COR-L47 (cell line): ENCODE measurements at regions not wholly inside any gene's neighbourhood (a gene's known extent, or its start where the extent isn't known, plus 50 kb on each side); places are given as distances from the start of the nearest gene placed in this dataset.

Source experiments
- DNase-seq: peaks from one replicate; lab custom pipeline; 2025; lab: John Stamatoyannopoulos, UW

DNA sequence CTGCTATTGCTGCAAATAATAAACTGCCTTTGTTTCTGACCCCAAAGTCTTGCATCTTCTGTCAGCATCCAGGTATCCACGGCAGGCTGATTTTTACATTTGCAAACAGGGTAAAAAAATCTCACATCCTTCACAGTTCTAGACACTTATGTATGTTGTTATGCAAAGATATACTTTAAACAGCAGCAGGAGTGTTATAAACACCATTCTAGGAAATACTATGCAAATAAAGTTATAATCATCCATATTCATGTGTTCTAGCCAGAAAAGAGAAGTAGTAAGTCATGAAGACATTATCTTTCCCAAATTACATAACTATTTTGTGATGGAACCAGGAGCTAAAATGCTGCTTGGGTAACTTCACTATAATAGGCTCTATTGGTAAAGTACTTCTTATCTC lies 534.2 kb downstream of the LTN1 start:
- no peak for DNase-seq

DNA sequence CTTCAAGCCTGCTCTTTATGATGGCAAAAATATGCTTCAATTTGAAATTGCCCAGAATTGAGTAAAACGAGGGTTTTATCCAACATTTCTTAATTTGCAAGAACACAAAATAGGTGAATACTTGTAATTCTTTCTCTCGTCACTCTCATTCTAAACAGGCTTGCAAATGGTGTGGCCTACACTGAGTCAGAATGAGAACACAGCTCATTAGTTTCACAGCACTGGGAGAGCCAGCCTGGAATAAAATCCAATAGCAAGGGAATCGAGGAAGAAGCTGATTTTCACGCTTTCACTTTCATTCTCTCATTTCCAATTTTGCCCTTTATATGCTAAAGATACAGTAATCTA lies 537.5 kb downstream of the LTN1 start:
- DNase-seq, result no peak

DNA sequence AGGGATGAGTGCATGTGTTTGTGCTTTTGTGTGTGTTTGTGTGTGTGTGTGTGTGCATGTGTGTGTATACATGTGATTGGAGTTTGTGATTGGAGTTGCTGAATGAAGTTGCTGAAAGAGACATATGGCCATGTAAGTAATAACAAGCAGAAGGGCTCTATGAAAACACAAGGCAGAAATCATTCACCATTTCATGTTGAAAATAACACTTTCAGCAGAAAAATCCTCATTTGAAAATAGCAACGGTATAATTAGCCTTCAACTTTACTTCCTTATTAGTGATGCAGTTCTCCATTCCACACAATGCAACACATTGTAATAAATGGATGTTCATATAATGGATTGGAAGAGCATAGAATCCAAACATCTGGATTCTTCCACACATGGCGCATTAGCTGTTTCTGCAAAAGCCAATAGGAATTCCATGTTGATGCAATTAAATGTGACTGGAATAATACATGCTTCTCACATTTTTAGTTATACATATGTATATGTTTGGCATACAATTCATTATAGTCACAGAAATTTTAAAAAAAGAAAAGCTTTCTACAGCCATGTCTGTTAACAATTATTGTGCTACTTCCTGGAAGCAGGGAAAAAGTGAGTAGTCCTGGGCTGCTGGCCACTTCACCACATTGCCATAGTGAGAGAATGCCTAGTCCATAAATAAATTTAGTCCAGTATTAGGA lies 538.0 kb downstream of the LTN1 start:
- DNase-seq, result no peak

DNA sequence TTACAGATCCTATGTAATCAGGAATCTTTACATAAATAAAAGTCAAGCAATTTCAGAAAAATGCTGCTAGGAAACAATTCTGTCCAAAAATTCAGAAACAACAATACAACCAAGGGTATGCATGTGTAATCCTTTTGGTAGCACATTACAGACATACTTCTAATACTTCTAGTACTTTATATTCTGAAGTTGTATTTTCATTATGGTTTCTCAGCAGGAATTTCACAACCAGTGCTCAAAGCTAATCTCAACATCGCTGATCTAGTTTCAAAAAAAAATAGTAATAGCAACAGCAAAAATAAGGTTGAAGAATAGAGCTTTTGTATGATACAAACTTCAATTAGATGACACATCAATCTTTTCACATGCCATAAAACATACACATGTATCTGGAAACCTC lies 545.2 kb downstream of the LTN1 start:
- DNase-seq, result no peak

DNA sequence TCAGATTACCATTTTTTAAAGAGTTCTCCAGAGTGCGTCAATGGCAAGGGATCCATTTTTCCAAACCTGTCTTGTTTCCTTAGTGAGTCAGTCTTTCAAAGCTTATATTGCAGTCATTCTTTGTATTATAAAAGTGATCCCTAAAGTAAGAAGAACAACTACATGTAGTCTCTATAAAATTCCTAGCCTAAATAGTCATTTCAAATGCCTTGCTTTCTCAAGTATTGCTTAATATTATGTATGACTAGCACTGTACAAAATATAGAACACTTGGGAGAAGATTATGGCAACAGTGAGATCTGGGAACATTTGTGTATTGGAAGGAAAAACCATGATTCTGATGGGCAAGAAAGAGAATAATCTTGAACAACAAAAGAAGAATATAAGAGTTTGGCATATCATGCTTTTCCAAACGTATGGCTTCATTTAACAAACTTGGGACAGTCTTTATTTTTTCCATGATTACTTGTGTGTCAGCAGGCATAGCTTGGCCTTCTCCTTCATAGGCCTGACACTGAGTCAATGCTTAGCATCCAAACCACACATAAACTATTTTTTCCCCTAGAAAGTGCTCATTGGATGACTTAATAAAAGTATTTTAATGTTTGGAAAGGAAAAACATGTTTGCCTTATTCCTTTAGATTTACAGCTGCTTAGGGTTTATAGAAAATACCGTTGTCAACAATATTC lies 547.4 kb downstream of the LTN1 start:
- no peak for DNase-seq

DNA sequence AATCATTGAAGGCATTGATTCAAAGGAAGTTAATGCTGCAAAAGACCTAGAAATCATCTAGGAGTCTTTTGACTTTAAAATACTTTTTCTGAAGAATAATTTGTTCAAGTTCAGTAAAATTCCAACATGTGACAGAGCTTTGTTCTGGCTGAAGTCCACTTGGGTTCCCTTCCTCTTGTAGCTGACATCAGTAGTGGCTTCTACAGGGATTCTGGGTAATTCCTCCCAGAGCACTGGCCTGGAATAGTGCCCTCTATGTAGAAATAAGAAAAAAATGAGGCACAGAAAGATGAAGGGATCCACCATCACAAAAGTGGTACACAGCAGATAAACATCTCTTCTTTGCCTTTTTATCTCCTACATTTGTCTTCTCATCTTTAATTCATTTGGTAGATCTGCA lies 548.1 kb downstream of the LTN1 start:
- no peak for DNase-seq

DNA sequence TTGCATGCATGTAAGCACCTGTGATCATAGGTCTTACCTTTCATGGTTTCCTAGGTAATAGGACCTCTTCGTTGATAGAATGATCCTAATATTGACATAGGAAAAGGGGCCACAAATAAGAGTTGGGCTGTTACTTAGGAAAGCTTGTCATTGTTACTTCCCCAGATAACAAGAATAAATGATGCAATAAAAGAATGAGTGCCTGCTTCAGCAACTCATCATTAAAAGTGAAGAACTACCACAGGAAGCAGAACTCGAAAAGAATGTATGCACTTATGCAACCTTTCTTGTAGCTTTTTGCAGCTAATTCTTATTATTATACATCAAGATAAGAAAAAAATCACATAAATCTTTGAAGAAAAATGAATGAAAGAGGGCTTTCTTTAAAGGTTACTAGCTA lies 548.6 kb downstream of the LTN1 start:
- no peak for DNase-seq

DNA sequence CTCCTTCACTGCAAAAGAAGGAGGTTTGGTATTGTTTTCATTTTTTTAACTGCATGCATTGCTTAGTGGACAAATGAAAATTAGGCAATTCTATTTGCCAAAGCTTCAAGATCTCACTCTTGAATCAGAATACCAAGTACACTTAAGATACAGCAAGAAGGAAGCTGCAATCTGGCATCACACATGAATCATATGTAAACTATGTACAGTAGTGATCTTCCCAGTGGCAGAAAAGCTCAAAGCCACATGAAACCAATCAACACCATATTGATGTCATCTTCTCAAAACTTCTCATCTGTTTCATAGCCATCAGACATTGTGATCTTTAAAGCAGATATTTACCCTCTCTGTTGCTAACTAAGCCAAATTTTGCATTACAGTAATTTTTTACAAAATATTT lies 550.1 kb downstream of the LTN1 start:
- DNase-seq, result no peak

DNA sequence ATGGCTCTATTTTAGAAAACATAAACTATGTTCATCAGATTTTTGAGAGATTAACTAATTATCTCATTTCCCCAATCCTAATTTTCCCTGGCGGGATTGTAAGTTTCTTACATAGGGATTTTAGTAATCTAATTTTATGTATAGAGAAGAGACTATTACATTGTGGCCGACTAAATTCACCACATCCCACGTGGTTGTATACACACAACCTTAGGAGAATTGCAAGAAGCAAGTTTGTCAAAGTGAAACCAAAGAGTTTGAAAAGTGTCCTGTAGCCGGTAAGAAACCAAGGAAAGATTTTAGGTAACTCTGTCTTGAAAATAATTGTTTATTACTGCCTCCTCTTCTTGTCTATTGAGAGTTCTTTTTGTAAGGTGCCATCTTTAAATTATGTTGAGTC lies 550.6 kb downstream of the LTN1 start:
- no peak for DNase-seq

DNA sequence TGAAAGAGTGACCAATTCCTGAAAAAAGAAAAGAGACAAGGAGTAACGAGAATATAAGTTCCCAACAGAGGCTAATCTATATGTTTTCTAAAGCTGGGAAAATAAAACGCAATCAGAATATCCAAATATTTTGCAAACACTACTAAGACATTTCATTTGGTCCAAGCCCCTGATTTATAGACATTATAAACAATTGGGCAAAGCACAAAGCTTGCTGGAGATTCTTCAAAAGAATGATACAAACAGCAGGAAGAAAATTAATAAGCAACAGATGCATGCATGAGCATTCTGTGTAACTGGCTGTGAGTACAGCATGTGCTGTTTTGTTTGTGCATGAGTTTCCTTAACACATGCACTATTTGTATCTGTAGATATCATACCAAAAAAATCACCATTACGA lies 552.9 kb downstream of the LTN1 start:
- no peak for DNase-seq

DNA sequence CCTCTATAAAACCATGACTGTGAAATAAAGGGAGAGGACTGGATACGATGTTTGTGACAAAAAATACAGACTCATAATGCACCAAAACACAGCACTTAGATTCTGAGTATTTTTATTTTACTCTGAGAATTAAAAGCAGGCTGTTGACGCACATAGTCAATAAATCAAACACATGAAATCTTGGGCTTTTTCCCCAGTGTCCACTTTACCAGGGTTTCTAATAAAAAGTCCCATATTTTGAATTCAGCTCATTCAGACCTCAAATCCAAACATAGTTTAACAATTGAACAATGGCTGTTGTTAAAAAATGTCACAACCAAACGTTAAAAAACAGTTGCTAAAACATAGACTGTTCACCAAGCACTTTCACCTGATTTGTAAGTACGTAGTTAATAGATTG lies 553.4 kb downstream of the LTN1 start:
- no peak for DNase-seq

DNA sequence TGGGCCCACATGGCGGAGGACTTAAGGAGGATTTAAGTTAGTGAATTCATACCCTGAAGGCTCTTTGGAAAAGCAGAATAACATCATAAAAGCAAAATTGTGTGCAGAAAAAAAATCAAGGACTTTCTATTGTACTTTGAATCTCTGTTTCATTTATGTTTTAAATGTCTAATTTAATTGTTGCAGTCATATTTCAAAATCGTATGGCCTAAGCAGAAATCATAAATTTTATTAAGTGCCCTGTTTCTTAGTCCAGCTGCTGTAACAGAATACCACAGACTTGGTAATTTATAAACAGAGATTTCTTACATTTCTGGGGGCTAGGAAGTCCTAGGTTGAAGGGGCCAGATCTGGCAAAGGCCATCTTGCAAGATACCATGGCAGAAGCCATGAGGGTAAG lies 555.6 kb downstream of the LTN1 start:
- no peak for DNase-seq

DNA sequence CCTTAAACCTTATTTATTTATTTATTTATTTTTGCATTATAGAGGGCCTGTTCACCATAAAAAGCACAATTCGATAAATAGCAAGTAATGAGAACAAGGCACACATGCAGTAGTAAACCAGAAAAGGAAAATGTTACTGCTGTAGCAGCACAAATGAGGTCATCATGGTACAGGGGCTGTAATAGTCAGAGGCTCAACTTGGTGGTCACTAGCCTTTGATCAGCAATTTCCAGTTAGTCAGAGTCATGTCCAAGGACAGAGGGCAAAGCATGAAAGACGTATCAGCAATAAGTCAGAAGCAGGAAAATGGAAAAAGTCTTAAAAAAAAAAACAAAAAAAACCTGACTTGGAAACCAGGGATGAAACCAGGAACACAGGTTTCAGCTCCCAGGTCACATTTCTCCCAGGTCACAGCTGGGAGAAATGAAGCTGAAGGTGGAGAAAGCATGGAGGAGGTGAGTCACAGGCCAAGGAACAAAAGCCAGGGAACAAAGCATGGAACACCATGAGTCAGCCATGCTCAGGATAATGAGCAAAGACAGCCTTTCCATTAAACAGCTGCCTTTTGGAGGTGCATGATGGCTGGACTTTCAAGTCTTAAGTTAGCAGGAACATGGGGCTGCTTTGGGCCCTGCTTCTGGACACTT lies 556.3 kb downstream of the LTN1 start:
- DNase-seq, result no peak

DNA sequence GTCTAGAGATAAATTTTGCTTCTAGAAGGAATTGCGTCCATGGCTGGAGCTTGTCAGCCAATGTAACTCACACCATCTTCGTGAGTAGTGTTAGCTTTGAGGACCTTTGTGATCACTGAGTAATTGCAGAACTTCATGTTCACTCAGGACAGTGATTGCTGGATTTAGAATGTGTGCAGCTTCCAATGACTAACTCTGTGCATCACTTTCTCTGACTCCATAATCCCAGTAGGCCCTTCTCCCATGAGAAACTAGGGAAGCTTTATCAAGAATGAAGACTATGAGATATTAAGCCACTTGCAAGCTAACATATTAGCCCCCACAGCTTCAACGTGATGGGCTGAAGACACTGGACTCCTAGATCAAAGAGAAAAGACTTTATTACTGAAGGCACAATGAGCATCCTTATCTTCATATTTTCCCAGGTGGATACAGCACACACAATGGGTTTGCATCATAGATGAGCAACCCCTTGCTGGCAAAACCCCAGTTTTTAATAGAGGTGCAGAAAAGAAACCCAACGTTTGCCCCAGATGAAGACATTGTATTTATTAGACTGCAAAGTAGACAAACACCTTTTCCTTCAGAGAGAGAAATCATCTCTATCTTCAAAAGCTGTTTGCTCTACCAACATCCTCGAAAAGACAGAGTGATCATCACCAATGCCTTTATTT lies 561.0 kb downstream of the LTN1 start:
- no peak for DNase-seq

DNA sequence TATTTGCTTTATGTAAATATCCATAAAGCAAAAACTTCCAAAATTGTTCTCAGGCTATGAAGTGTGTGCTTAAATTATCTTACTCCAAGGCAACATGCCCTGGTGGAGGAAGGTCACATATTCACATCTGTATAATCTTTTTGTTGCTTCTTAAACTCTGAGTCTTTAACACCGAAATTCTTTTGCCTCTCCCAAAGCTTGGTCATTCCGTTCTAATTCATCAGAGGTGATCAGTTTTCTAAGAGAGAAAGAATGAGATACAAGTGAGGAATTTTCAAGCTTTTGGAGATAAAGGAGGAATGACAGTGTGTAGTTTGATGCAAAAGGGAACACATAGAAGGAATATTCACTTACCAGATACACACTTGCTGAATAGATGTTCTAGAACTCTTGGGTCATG lies 561.7 kb downstream of the LTN1 start:
- no peak for DNase-seq

DNA sequence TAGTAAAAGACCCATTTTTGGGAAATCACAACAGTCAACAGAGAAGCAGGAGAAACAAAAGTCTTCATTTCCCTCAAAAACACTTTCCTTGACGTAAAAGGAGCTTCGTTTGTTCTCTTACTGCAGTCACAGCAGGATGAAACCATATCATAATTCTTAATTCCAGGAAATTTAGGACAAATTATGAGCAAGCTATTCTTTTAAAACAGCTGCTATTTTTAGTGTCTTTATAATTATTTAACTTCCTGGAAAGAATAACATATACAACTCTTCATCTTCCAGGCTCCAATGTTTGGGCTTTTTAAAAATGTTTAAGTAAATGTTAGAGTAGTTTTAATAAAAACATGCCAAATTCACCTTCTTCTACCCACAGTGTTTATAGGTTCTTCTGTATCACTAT lies 563.5 kb downstream of the LTN1 start:
- DNase-seq, result no peak

DNA sequence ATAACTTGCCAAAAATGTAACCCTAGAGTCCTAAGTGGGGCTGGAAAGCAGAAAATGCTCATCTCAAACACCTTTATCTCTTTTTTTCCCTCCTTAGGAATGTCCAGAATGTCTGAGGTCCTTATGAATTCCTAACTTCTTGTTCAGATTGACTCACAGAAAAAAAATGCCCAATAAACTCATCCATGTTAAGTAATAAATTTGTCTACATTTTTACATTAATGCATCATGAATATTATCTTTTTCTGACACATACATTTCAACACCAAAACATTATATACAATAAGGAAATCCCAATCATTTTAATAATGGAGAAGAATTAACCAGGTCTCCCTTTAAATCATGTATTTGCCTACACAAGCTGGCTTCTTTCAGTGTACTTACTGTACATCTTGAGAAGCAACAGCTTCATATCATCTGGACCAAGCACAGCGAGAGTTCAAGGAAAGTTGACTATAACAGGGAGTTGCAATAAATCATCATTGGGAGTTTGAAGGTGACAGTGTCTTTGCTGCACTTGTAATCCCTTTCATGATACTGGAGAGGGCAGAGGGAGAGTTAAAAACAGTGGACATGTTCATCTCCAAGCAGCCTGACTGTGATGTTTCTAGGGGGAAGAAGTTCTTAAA lies 565.2 kb downstream of the LTN1 start:
- no peak for DNase-seq

DNA sequence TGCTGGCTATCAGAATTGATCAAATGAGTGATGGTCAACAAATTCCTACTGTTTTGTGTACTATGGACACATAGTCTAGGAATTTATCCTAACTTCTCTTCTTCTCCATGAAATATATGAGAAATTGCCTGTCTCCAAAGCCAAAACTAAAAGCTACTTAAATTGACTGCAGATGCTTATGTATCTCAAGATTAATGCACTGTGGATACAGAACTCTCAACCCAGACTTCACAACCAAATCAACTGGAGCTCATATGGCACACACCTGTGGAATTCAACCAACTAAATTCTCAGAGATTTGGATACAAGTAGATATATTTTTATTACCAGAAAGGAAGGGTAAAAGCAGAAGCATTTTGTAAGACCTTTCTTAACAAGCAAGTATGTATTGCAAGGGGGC lies 566.1 kb downstream of the LTN1 start:
- DNase-seq, result no peak

DNA sequence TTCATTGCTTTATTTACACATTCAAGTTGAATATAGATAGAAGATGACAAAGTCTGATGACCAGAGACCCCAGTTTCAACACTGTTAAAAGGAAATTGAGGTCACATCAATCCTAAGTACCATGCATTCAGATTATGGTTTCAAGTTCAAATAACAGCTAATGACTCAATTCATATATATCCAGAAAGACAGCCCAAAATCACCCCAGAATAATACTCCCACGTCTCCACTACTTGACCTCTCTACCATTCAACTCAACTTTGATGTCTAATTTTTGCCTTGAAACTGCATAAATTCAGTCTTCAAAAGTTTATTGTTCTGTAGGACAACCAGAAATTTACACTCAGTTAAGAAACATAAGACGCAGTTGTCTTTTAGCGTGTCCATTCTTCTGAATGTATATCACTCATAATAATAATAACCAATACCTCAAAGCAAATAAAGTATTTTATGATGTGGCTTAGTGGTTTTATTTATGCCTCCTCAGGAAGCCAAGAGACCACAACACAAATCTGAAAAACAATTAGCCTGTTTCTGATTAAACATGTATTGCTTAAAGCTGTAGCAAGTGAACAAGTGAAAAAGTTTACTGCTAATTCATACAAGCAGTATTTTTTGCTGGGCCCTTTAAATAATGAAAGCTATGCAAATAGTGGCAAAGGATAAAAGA lies 569.0 kb downstream of the LTN1 start:
- DNase-seq, result no peak

DNA sequence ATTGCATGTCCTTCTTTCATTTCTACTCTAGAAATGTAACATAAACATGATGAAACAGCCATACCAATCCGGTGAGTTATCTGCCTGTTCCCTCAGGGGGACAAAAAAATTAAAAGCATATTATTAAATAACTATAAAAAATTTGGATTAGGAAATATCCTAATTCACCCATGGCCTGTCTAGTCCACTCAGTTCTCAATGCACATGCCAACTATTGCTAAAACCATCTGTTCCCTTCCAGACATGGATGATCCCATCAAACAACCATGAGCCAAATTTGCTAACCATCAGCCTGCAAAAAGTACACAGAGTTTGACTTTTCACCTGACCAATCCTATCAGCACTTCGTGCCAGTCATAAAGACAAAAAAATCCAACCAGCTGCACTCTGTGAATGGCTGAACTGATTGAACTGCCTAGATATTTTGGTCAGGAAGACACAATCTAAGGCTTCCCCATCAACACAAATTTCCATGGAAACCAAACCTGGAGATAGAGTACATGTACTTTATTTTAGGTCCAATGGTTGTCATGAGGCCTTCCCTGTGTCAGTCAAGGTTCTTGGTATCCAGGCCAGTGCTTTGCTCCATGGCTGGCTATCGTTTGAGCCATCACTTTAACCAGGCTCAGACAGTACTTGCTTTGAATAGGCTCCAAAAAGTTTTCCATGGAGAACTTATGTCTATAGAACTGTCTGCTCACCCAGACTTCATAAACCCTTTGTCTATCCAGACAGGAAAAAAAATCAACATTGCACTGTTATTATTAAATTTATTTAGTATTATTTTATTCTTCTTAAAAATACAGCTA lies 570.8 kb downstream of the LTN1 start:
- no peak for DNase-seq

DNA sequence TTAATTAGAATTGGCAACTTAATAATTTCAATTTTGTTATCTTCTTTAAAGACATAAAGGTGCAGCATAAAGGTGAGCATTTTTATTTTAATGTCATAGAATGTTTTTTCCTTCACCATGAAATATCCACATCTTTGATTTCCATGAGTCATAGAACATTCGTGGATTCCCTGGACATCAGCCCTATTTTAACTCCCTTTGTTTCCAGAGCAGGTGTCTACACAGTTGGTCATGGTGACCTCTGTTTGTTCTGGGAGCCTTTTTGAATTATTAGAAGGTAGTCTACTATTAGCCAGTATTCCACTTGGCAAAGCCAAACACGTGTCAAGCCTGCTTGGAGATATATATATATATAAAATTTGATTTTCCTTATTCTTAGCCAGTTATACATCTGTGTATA lies 572.9 kb downstream of the LTN1 start:
- peak; percentile 7 for DNase-seq
